Hepatocyte (in vitro differentiated cells): ENCODE measurements at regions not wholly inside any gene's neighbourhood (a gene's known extent, or its start where the extent isn't known, plus 50 kb on each side); places are given as distances from the start of the nearest gene placed in this dataset.
A peak's percentile ranks its signal among the peaks of the same experiment; 100 is the strongest.

Experiments used
- DNase-seq: peaks from one replicate; pipeline ENCODE4 v3.0.0-alpha.2; 2016; ENCODE audit warnings: low spot score
- H2AFZ ChIP-seq: fragments of 200-600 bp; sonication (generic); 2 replicates; pipeline ENCODE4 v1.6.0; 2016; ENCODE audit warnings: antibody characterized with exemption, mild to moderate bottlenecking
- H3K27ac ChIP-seq: fragments of 200-600 bp; sonication (generic); 2 replicates; pipeline ENCODE4 v1.5.1; 2016; ENCODE audit warnings: mild to moderate bottlenecking
- H3K27me3 ChIP-seq: fragments of 200-600 bp; sonication (generic); 2 replicates; pipeline ENCODE4 v1.6.1; 2016
- H3K36me3 ChIP-seq: fragments of 200-600 bp; sonication (generic); replicated peaks from 2 replicates; pipeline ENCODE4 v1.5.1; 2016; ENCODE audit warnings: low read depth; ENCODE audit not compliant: insufficient read depth
- H3K4me1 ChIP-seq: fragments of 200-600 bp; sonication (generic); 2 replicates; pipeline ENCODE4 v1.5.1; 2016; ENCODE audit warnings: mild to moderate bottlenecking, moderate library complexity; ENCODE audit not compliant: insufficient read depth
- H3K4me2 ChIP-seq: fragments of 200-600 bp; sonication (generic); 2 replicates; pipeline ENCODE4 v1.6.0; 2016
- H3K4me3 ChIP-seq: fragments of 200-600 bp; sonication (generic); 2 replicates; pipeline ENCODE4 v1.5.1; 2016; ENCODE audit warnings: mild to moderate bottlenecking
- H3K79me2 ChIP-seq: fragments of 200-600 bp; sonication (generic); 2 replicates; pipeline ENCODE4 v1.6.0; 2017; ENCODE audit warnings: mild to moderate bottlenecking
- H3K9me2 ChIP-seq: fragments of 200-600 bp; sonication (generic); replicated peaks from 2 replicates; pipeline ENCODE4 v1.6.0; 2017; ENCODE audit warnings: mild to moderate bottlenecking; ENCODE audit not compliant: insufficient read depth
- H3K9me3 ChIP-seq: fragments of 200-600 bp; sonication (generic); 2 replicates; pipeline ENCODE4 v1.5.1; 2016; ENCODE audit warnings: low read depth, mild to moderate bottlenecking
- H4K20me1 ChIP-seq: fragments of 200-600 bp; sonication (generic); 2 replicates; pipeline ENCODE4 v1.6.0; 2016; ENCODE audit warnings: mild to moderate bottlenecking; ENCODE audit not compliant: insufficient read depth, poor library complexity, severe bottlenecking
- EZH2 ChIP-seq: fragments of 200-600 bp; sonication (generic); IDR thresholded peaks from 2 replicates; pipeline ENCODE4 v1.6.1; 2016; ENCODE audit warnings: antibody characterized with exemption, mild to moderate bottlenecking, borderline replicate concordance
- EZH2phosphoT487 ChIP-seq: fragments of 200-600 bp; sonication (generic); IDR thresholded peaks from one replicate; pipeline ENCODE4 v1.6.1; 2018; ENCODE audit warnings: antibody characterized with exemption, mild to moderate bottlenecking, low read depth, moderate library complexity; ENCODE audit not compliant: unreplicated experiment, severe bottlenecking
- WGBS: methylation state at CpG from one replicate; pipeline ENCODE4 v1.1.6; 2016; ENCODE audit warnings: low lambda C conversion rate; ENCODE audit errors: missing lambda C conversion rate; 5-methylcytosine and 5-hydroxymethylcytosine counted together
- TF ChIP-seq, protein P1 (sequence below): fragments of 200-600 bp; sonication (generic); IDR thresholded peaks from 2 replicates; pipeline ENCODE4 v1.5.1; 2016; ENCODE audit warnings: antibody characterized with exemption, mild to moderate bottlenecking; ENCODE audit not compliant: poor library complexity

GRCh38 chr5:33231935-33232334 lies 208.8 kb upstream of the TARS1 start:
- WGBS: 64% methylated on average over 4 of the region's 4 CpGs
- H3K27me3 ChIP-seq: no peaks in the 10 kb centered on the region
- no peak overlapping the region for H3K4me2 ChIP-seq
- no peak for TF ChIP-seq EZH2phosphoT487
- TF ChIP-seq, protein P1, sequence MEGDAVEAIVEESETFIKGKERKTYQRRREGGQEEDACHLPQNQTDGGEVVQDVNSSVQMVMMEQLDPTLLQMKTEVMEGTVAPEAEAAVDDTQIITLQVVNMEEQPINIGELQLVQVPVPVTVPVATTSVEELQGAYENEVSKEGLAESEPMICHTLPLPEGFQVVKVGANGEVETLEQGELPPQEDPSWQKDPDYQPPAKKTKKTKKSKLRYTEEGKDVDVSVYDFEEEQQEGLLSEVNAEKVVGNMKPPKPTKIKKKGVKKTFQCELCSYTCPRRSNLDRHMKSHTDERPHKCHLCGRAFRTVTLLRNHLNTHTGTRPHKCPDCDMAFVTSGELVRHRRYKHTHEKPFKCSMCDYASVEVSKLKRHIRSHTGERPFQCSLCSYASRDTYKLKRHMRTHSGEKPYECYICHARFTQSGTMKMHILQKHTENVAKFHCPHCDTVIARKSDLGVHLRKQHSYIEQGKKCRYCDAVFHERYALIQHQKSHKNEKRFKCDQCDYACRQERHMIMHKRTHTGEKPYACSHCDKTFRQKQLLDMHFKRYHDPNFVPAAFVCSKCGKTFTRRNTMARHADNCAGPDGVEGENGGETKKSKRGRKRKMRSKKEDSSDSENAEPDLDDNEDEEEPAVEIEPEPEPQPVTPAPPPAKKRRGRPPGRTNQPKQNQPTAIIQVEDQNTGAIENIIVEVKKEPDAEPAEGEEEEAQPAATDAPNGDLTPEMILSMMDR: no peak
- TF ChIP-seq EZH2: no peak
- H3K4me3 ChIP-seq: no peak overlapping the region
- H3K36me3 ChIP-seq: no peaks in the 10 kb centered on the region
- H3K9me2 ChIP-seq: no peaks in the 10 kb centered on the region
- H3K9me3 ChIP-seq: no peaks in the 10 kb centered on the region
- DNase-seq: no peak
- H2AFZ ChIP-seq: no peak overlapping the region
- no peaks in the 10 kb centered on the region for H4K20me1 ChIP-seq
- H3K79me2 ChIP-seq: no peaks in the 10 kb centered on the region
- no peak overlapping the region for H3K27ac ChIP-seq
- H3K4me1 ChIP-seq: peaks cover 10% of the 10 kb centered on the region

- no peak overlapping the region for H3K4me2 ChIP-seq
- WGBS: 51% methylated on average over 3 of the region's 3 CpGs
Observed at GRCh38 chr5:33232731-33233505, 207.8 kb upstream of the TARS1 start.

DNA sequence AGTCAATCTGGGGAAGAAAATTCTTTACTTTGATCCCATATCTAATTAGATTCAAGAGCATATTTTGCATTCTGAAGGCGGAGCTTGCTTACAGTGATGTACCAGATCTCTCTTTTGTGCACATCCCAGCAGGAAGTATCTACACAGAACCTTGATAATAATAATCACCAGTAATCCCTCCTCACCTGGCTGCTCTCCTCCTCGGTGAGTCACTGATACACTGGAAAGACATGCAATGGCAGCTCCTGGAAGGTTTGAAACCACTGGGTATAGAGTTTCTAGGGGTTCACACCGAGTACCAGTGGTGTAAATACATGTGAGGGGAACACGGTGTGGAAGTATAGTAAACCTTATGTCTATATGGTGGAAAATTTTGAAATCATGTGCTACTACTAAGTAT lies 205.5 kb upstream of the TARS1 start:
- H3K9me3 ChIP-seq: no peaks in the 10 kb centered on the region
- DNase-seq: no peak
- H4K20me1 ChIP-seq: no peaks in the 10 kb centered on the region
- no peak overlapping the region for H3K4me2 ChIP-seq
- H3K27ac ChIP-seq: no peak overlapping the region
- no peaks in the 10 kb centered on the region for H3K36me3 ChIP-seq
- H3K4me3 ChIP-seq: no peak overlapping the region
- peaks cover 14% of the 10 kb centered on the region for H3K4me1 ChIP-seq
- 92% methylated on average over 4 of the region's 4 CpGs for WGBS
- H2AFZ ChIP-seq: no peak overlapping the region
- TF ChIP-seq EZH2phosphoT487: no peak
- TF ChIP-seq EZH2: no peak
- TF ChIP-seq, protein P1: no peak
- no peaks in the 10 kb centered on the region for H3K27me3 ChIP-seq
- H3K9me2 ChIP-seq: no peaks in the 10 kb centered on the region
- H3K79me2 ChIP-seq: no peaks in the 10 kb centered on the region

More at GRCh38 chr5:33232731-33233505, 207.8 kb upstream of the TARS1 start:
- Histone ChIP-seq H3K4me3 (no peak overlapping the region), H3K9me2 (no peaks in the 10 kb centered on the region), H3K9me3 (no peaks in the 10 kb centered on the region), H3K36me3 (no peaks in the 10 kb centered on the region), H3K79me2 (no peaks in the 10 kb centered on the region), H3K4me1 (peaks cover 10% of the 10 kb centered on the region), H4K20me1 (no peaks in the 10 kb centered on the region), H2AFZ (no peak overlapping the region), H3K27me3 (no peaks in the 10 kb centered on the region), H3K27ac (no peak overlapping the region)
- TF ChIP-seq, protein P1: no peak
- TF ChIP-seq EZH2 (no peak), EZH2phosphoT487 (peak; percentile 51)
- peak; percentile 30 for DNase-seq
